ENCODE measurements at regions not wholly inside any gene's neighbourhood (a gene's known extent, or its start where the extent isn't known, plus 50 kb on each side); places are given as distances from the start of the nearest gene placed in this dataset.

- TF ChIP-seq CTCF (IDR thresholded peaks at IDR 0.05; ENCODE audit: unreplicated experiment), result no peak
- Mint-ChIP-seq H3K4me1 (ENCODE audit: low read depth) (peaks cover 2% of the 10 kb centered on the region), H3K36me3 (ENCODE audit: insufficient read depth) (no peaks in the 10 kb centered on the region), H3K27me3 (no peaks in the 10 kb centered on the region), H3K9me3 (ENCODE audit: low read depth) (no peaks in the 10 kb centered on the region), H3K4me3 (ENCODE audit: low read depth) (no peak overlapping the region), H3K27ac (no peak overlapping the region)
- DNase-seq (ENCODE audit: low spot score, unreplicated experiment), result no peak
These were observed 118.0 kb upstream of the KMT2C start for GRCh38 chr7:152553671-152554317.

- H3K27me3 Mint-ChIP-seq, result no peaks in the 10 kb centered on the region
- H3K4me1 Mint-ChIP-seq (ENCODE audit: low read depth), result peaks cover 2% of the 10 kb centered on the region
- no peak for DNase-seq (ENCODE audit: low spot score, unreplicated experiment)
- no peak for TF ChIP-seq CTCF (IDR thresholded peaks at IDR 0.05; ENCODE audit: unreplicated experiment)
- H3K9me3 Mint-ChIP-seq (ENCODE audit: low read depth), result no peaks in the 10 kb centered on the region
- no peak overlapping the region for H3K4me3 Mint-ChIP-seq (ENCODE audit: low read depth)
- H3K36me3 Mint-ChIP-seq (ENCODE audit: insufficient read depth), result no peaks in the 10 kb centered on the region
- H3K27ac Mint-ChIP-seq, result no peak overlapping the region
These were observed 115.7 kb upstream of the KMT2C start for GRCh38 chr7:152551304-152552036.

GRCh38 chr7:152544971-152545619, 109.3 kb upstream of the KMT2C start:
- no peaks in the 10 kb centered on the region for H3K9me3 Mint-ChIP-seq (ENCODE audit: low read depth)
- no peak overlapping the region for H3K27ac Mint-ChIP-seq
- no peaks in the 10 kb centered on the region for H3K36me3 Mint-ChIP-seq (ENCODE audit: insufficient read depth)
- no peak for TF ChIP-seq CTCF (IDR thresholded peaks at IDR 0.05; ENCODE audit: unreplicated experiment)
- no peak overlapping the region for H3K4me3 Mint-ChIP-seq (ENCODE audit: low read depth)
- no peak for DNase-seq (ENCODE audit: low spot score, unreplicated experiment)
- no peaks in the 10 kb centered on the region for H3K4me1 Mint-ChIP-seq (ENCODE audit: low read depth)
- H3K27me3 Mint-ChIP-seq, result peaks cover 12% of the 10 kb centered on the region

- Mint-ChIP-seq H3K4me3 (ENCODE audit: low read depth) (no peak overlapping the region), H3K27me3 (peaks cover 12% of the 10 kb centered on the region), H3K9me3 (ENCODE audit: low read depth) (no peaks in the 10 kb centered on the region), H3K4me1 (ENCODE audit: low read depth) (no peaks in the 10 kb centered on the region), H3K27ac (no peak overlapping the region), H3K36me3 (ENCODE audit: insufficient read depth) (no peaks in the 10 kb centered on the region)
- TF ChIP-seq CTCF (IDR thresholded peaks at IDR 0.05; ENCODE audit: unreplicated experiment), result no peak
- no peak for DNase-seq (ENCODE audit: low spot score, unreplicated experiment)
These were observed 108.7 kb upstream of the KMT2C start for GRCh38 chr7:152544481-152544927.

- Mint-ChIP-seq H3K4me3 (ENCODE audit: low read depth) (no peak overlapping the region), H3K9me3 (ENCODE audit: low read depth) (no peaks in the 10 kb centered on the region), H3K27me3 (peaks cover 12% of the 10 kb centered on the region), H3K4me1 (ENCODE audit: low read depth) (no peaks in the 10 kb centered on the region), H3K27ac (no peak overlapping the region), H3K36me3 (ENCODE audit: insufficient read depth) (no peaks in the 10 kb centered on the region)
- no peak for DNase-seq (ENCODE audit: low spot score, unreplicated experiment)
- no peak for TF ChIP-seq CTCF (IDR thresholded peaks at IDR 0.05; ENCODE audit: unreplicated experiment)
These were observed 108.0 kb upstream of the KMT2C start for GRCh38 chr7:152543799-152544198.

Data from progenitor cell of endocrine pancreas (in vitro differentiated cells).